ES-I3 (cell line): ENCODE measurements at regions not wholly inside any gene's neighbourhood (a gene's known extent, or its start where the extent isn't known, plus 50 kb on each side); places are given as distances from the start of the nearest gene placed in this dataset.

Source experiments
- H3K36me3 ChIP-seq: 2 replicates; pipeline ENCODE4 v1.6.1; 2013; ENCODE audit warnings: mild to moderate bottlenecking, low read length, control low read depth, moderate library complexity; ENCODE audit not compliant: insufficient read depth
- H3K4me1 ChIP-seq: 2 replicates; pipeline ENCODE4 v1.6.1; 2013; ENCODE audit warnings: mild to moderate bottlenecking, control low read depth, low read length; ENCODE audit not compliant: insufficient read depth
- H3K9ac ChIP-seq: 2 replicates; pipeline ENCODE4 v1.6.1; 2013; ENCODE audit warnings: low read depth, mild to moderate bottlenecking, low read length, moderate library complexity
- H3K9me3 ChIP-seq: 2 replicates; pipeline ENCODE4 v1.6.1; 2013; ENCODE audit warnings: mild to moderate bottlenecking, low read length, moderate library complexity; ENCODE audit not compliant: control insufficient read depth, insufficient read depth

DNA sequence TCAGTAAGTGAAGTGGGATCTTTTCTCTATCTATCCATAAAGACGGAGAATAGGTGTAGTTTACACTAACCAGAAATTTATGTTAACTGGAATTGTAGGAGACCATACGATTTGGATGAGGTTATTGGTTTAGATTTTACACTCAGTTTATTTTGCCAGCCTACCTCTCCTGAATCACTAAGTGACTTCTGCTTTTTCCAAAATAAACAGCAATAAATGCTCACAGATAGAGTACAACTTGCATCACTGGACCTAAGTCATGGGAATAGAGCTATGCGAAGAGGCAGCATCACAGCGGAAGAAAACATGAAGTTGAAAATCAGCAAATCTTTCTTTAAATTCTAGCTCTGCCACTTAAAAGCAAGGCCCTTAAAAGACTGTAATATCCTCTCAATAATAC lies 781.0 kb downstream of the LIG4 start:
- H3K4me1 ChIP-seq, result no peaks in the 10 kb centered on the region
- no peaks in the 10 kb centered on the region for H3K36me3 ChIP-seq
- no peaks in the 10 kb centered on the region for H3K9me3 ChIP-seq
- H3K9ac ChIP-seq, result no peak overlapping the region

DNA sequence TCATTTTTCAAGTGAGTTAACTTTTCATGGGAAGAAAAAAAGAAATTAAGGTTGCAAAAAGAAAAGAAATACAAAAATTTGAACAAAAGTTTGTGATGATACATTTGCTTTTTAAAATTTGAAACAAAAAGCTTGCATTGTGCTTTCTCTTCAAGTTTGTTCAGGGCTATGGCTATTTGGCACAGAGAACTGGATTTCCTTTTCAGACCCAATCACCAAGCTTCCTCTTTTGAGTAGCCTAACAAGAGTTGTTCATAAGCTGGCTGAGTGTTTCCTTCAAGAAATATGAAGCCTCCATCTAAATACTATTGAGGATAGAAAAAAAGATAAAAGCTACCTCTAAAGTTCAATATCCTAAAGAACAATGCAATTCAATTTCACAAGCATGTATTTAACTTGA lies 787.8 kb downstream of the LIG4 start:
- Histone ChIP-seq H3K9me3 (no peaks in the 10 kb centered on the region), H3K9ac (no peak overlapping the region), H3K4me1 (no peaks in the 10 kb centered on the region), H3K36me3 (no peaks in the 10 kb centered on the region)

DNA sequence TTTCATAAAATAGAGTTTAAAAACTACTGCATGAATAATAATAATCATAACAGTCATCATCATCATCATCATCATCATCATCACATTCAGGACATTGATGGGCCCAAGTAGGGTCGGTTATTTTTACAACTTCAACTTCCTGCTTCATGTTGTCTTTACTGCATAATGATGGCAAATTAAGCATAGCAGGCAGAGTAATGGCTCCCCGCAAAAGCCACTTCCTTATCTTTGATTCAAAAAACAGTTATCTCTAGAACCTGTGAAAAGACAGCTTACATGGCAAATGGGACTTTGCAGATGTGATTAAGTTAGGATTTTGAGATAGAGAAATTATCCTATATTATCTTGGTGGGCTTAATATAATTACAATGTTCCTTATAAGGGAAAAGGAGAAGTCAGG lies 792.9 kb downstream of the LIG4 start:
- no peaks in the 10 kb centered on the region for H3K4me1 ChIP-seq
- H3K36me3 ChIP-seq, result no peaks in the 10 kb centered on the region
- H3K9me3 ChIP-seq, result no peaks in the 10 kb centered on the region
- H3K9ac ChIP-seq, result no peak overlapping the region

DNA sequence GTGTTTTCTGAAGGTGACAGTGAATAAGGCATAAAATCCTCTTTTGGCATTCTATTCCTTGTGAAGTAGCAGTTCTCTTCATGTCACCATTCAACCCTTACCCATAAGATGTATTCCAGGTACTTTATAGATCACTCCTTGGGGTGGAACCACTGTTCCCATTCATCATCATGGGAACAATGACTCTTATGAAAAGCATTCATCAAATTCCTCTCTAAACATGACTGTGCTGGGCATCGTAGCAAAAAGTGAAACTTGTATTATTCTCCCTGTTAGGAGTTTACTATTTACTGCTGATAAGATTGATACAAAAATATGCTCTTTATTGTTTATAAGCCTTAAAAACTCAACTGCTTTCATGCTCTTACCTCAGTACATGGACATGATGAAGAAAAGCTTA lies 793.4 kb downstream of the LIG4 start:
- H3K9ac ChIP-seq, result no peak overlapping the region
- H3K36me3 ChIP-seq, result no peaks in the 10 kb centered on the region
- no peaks in the 10 kb centered on the region for H3K9me3 ChIP-seq
- no peaks in the 10 kb centered on the region for H3K4me1 ChIP-seq

DNA sequence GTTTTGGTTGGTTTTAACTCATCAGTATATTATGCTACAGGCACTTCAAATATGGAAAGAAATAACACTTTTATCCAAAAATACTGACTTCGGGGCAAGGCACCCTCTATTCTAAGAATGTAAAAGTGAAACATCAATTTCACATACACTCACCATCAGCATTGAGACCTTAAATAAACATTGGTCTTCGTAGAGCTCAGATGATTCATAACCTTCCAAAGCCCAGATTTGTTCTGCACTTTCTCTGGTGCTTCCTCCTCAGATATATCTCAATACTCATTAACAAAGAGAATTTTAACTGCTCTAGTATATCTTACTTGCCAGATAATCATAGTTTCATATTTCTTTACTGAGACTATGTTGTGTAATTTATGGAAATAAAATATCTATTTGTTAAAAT lies 794.3 kb downstream of the LIG4 start:
- Histone ChIP-seq H3K9ac (no peak overlapping the region), H3K36me3 (no peaks in the 10 kb centered on the region), H3K9me3 (no peaks in the 10 kb centered on the region), H3K4me1 (no peaks in the 10 kb centered on the region)

DNA sequence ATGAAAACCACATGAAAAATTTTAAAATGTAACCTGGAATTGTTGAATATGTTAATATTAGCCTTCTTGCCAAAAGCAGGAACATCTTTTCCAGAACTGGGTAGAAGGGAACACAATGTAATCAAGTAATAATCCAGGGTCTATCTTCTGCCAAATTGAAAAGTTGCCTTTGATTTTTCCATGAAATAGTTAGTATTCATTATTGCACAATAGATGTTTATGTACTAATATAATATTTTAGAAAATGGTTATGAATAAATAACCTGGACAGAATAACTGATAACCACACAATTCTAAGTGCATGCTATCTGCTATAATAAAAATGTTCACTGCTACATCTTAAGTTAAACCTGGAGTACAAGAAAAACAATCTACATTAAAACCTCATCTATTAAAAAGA lies 802.3 kb downstream of the LIG4 start:
- no peaks in the 10 kb centered on the region for H3K9me3 ChIP-seq
- H3K36me3 ChIP-seq, result no peaks in the 10 kb centered on the region
- no peaks in the 10 kb centered on the region for H3K4me1 ChIP-seq
- H3K9ac ChIP-seq, result no peak overlapping the region

DNA sequence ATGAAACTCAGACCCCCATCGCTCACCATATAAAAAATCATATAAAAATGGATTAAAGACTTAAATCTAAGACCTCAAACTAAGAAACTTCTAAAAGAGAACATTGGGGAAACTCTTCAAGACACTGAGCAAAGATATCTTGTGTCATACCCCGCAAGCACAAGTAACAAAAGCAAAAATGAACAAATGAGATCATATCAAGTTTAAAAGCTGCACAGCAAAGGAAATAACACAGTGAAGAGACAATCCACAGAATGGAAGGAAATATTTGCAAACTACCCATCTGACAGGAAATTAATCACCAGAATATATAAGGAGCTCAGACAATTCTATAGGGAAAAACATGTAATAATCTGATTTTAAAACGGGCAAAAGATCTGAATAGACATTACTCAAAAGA lies 808.3 kb downstream of the LIG4 start:
- Histone ChIP-seq H3K9me3 (0 out of 2 replicates have a peak, but pooled peaks cover 2% of the 10 kb centered on the region), H3K9ac (no peak overlapping the region), H3K36me3 (no peaks in the 10 kb centered on the region), H3K4me1 (no peaks in the 10 kb centered on the region)

DNA sequence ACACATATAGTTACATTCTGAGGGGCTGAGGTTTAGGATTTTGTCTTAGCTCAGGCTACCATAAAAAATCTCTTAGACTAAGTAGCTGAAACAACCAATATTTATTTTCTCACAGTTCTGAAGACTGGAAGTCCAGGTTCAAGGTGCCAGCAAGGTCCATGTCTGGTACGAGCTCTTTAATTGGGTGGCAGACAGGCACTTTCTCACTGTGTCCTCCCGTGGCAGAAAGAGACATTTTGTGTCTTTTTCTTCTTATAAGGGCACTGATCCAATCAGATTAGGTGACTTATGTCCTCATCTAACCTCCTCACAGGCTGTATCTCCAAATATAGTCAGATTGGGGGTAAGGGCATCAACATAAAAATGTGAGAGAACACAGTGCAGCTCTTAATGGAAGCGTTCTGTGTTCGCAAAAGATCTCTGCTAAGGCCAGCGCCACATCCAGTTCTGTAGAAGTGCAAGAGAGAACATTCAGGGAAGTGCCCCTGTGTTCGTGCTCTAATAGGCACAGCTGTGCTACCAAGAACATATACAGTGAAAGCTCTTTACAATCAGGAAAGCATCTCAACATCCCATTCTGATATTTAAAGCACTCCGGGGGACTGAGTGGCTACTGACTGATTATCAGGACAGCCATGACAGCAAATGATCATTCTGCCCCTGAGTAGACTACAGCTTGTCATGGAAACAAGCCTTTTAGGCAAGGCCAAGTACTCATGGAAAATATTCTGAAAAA lies 819.2 kb downstream of the LIG4 start:
- Histone ChIP-seq H3K4me1 (no peaks in the 10 kb centered on the region), H3K9me3 (no peaks in the 10 kb centered on the region), H3K36me3 (no peaks in the 10 kb centered on the region), H3K9ac (no peak overlapping the region)

DNA sequence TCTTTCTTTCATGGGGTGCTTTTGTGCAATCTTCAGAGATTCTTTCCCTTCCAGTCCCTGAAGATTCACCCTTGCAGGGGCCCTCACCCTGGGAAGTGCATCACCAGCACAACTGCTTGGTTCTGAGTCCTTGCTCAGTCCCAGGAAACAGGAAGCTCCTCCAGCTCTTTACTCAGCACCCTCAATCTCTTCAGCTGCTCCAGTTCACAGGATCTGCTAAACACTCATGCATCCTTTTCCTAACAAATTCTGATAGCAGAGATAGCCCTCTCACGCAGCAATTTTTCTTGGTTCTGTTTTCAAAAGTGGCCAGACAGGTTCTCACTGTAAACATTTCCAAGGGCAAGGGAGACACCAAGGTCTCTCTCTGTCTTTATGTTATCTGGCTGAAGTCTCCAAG lies 823.1 kb downstream of the LIG4 start:
- Histone ChIP-seq H3K9ac (no peak overlapping the region), H3K4me1 (no peaks in the 10 kb centered on the region), H3K36me3 (no peaks in the 10 kb centered on the region), H3K9me3 (no peaks in the 10 kb centered on the region)

DNA sequence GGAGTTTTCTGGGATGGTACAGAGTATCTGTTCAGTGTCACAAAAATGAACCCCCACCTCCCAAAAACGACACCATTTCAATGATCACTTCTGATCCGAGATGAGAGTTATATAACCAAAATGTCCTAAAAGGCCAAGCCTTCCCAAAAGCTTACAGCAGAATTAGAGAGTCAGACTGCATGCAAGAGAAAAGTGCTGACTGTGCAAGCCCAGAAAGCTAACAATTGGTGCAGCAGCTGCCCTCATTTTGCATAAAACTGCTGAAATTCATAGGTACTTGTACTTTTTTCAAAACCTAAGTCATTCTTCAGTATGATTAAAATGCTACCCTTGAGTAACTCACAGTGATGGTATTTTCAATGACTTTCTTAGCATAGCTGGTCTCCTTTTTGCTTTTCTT lies 819.6 kb upstream of the ARGLU1 start:
- Histone ChIP-seq H3K9ac (no peak overlapping the region), H3K4me1 (no peaks in the 10 kb centered on the region), H3K36me3 (no peaks in the 10 kb centered on the region), H3K9me3 (no peaks in the 10 kb centered on the region)

DNA sequence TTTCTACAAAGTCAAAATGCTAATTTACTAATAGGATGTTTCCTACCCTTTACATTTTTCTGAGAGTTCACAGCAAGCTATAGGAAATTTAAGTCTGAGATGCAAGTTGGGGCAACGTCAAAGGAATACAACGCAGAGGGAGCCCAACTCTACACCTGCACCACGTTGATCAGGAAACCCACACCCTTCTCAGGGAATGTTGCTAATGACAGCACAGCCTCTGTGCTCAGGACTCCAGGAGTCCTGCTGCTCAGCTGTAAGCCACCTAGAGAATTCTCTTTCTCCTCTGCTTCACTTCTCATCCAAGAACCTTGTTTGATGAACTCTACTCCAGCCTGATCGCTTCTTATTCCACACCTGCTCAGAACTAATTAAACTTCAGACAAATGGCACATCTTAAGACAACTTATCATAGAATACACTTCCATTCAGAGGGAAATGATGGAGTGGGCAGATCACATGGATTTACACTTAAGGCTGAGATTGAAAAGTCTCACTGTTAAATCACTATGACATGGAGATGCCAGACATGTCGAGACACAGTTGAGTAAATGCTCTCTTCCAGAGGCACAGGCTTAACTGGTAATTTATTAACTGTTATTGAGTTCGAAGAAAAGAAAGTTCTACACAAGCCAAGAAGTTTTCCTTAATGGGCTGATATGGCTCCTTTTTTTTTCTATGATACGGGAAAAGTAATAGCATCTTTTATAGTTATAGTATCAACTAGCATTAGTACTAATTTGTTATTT lies 811.6 kb upstream of the ARGLU1 start:
- H3K36me3 ChIP-seq, result no peaks in the 10 kb centered on the region
- peaks cover 3% of the 10 kb centered on the region; the same call in 1 of the 2 replicates for H3K4me1 ChIP-seq
- no peak overlapping the region for H3K9ac ChIP-seq
- H3K9me3 ChIP-seq, result no peaks in the 10 kb centered on the region

DNA sequence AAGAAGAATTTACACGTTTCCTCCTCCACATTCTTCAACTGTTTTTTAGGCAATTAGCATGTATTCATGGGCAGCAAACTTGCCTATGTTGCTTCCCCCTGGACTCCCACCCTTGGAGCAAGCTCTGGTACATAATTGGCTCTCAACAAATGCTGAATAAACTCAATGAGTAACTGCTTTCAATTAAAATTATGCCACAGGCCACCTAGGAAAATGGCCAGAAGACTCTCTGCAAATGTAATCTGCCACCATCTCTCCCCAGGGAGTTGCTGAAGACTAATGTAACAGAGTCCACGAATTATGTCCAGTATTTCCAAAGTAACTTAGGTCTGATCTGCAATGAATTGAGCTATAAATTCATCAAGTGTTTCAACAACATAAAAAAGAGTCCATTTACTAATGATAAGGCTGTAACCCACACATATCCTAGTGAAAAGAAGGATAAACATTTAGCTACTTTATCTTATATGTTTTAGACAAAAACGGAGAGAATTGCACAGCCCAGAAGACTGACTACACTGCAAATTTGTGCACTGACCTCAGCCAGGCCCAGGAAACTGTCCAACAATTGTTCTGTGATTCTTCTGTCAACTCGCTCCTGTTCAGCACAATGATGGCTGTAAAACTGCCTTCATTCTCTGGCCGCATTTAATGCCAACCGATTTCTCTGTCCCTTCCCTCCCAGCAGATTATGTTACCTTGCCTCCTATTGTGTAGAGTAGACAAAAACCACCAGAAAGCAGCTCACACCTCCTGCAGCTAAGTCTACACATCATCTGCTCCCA lies 808.6 kb upstream of the ARGLU1 start:
- Histone ChIP-seq H3K36me3 (no peaks in the 10 kb centered on the region), H3K4me1 (peaks cover 3% of the 10 kb centered on the region; the same call in 1 of the 2 replicates)

DNA sequence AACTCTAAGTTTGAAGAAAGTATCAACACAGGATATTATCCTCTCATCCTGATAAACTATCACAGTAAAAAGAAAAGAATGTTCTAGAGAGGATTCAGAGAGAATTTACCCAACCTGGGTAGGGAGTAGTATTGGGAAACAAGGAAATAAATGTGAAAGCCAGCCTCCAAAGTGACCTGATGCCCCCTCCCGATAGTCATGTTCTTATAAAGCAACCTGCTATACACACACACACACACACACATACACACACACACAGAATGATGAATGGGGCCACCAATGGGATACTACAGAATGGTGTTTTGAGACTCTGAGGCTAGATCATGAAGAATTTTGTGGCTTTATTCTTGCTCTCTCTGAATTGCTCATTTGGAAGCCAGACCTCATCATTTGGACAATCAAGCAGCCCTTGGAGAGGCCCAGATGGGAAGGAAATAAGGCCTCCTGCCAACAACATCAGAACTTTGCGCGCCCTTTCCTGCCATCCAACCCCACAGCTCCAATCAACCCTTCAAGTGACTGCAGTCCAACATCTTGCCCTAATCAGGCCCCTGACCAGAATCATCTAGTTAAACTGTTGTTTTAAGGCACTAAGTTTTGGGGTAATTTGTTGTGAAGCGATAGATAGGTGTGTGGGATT lies 807.9 kb upstream of the ARGLU1 start:
- Histone ChIP-seq H3K36me3 (no peaks in the 10 kb centered on the region), H3K9me3 (no peaks in the 10 kb centered on the region)

More for the DNA sequence above, 808.6 kb upstream of the ARGLU1 start:
- no peak overlapping the region for H3K9ac ChIP-seq
- H3K9me3 ChIP-seq, result no peaks in the 10 kb centered on the region

DNA sequence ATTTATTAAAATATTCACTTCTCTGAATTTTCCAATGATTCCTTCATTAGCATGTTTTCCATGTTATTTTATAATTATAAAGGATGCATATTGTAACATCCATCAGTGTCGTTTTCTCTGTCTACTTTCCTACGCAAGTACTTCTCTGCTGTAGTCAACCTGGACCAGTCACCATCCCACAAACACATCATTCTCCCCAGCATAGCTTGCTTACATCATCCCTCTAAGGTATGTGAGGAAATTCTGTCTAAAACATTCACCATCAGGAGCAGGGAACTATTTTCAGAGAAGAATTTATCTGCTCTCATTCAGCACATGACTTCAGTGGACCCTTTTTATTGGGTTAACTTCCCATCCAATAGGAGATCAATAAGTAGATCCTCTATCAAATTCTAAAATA lies 806.1 kb upstream of the ARGLU1 start:
- H3K9ac ChIP-seq, result no peak overlapping the region
- no peaks in the 10 kb centered on the region for H3K36me3 ChIP-seq
- peaks cover 8% of the 10 kb centered on the region for H3K4me1 ChIP-seq
- no peaks in the 10 kb centered on the region for H3K9me3 ChIP-seq

More for the DNA sequence above, 807.9 kb upstream of the ARGLU1 start:
- peaks cover 3% of the 10 kb centered on the region; the same call in 1 of the 2 replicates for H3K4me1 ChIP-seq
- no peak overlapping the region for H3K9ac ChIP-seq
